HFFc6 (cell line): ENCODE measurements at regions not wholly inside any gene's neighbourhood (a gene's known extent, or its start where the extent isn't known, plus 50 kb on each side); places are given as distances from the start of the nearest gene placed in this dataset.

Source experiments
- DNase-seq: peaks from one replicate; pipeline ENCODE4 v3.0.0-alpha.2; 2018
- H3K27ac Mint-ChIP-seq: 2 replicates; pipeline ENCODE4 v1.8.0; 2020; ENCODE audit warnings: mild to moderate bottlenecking, mixed read lengths
- H3K27me3 Mint-ChIP-seq: 2 replicates; pipeline ENCODE4 v1.8.0; 2021; ENCODE audit warnings: mild to moderate bottlenecking, moderate library complexity, mixed read lengths; ENCODE audit not compliant: insufficient read depth
- H3K36me3 Mint-ChIP-seq: 2 replicates; pipeline ENCODE4 v1.8.0; 2021; ENCODE audit warnings: low read depth, mixed read lengths
- H3K4me1 Mint-ChIP-seq: 2 replicates; pipeline ENCODE4 v1.8.0; 2020; ENCODE audit warnings: low read depth, mixed read lengths
- H3K4me3 Mint-ChIP-seq: 2 replicates; pipeline ENCODE4 v1.8.0; 2020; ENCODE audit warnings: mild to moderate bottlenecking, moderate library complexity, mixed read lengths
- H3K9me3 Mint-ChIP-seq: 2 replicates; pipeline ENCODE4 v1.8.0; 2020; ENCODE audit warnings: mild to moderate bottlenecking, mixed read lengths
- TF ChIP-seq, protein P1 (sequence below): fragments of 200-600 bp; sonication (generic); IDR thresholded peaks from 2 replicates; pipeline ENCODE4 v1.5.0; 2021; ENCODE audit warnings: antibody characterized with exemption, mild to moderate bottlenecking

DNA sequence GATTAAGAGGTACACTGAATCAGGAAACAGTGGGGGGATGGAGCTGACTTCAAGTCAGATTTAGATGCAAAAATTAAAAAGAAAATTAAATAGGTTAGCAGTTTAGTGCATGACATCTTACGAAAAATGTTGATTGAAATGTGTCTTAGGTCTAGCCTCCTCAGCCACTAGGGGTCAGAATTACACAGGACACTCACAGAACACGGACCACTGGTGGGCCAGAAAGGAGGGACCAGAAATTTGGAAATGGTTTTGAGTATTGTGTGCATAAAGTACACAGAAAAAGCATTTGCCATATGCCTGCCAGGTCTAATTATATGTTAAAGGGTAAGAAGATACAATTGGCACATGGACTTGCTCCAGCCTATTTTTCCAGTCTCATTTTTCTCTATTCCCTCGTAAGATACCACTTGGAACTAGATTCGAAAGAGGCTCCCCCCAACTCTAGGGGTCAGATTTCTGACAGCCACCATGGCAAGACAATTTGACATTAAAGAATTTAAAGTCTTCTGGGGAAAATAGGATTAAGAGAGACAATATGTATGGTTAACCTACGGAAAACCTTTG, 550.2 kb upstream of the SETBP1 start:
- H3K4me3 Mint-ChIP-seq = no peak overlapping the region
- DNase-seq = no peak
- no peaks in the 10 kb centered on the region for H3K36me3 Mint-ChIP-seq
- H3K9me3 Mint-ChIP-seq = peaks cover 5% of the 10 kb centered on the region
- no peaks in the 10 kb centered on the region for H3K4me1 Mint-ChIP-seq
- TF ChIP-seq, protein P1, sequence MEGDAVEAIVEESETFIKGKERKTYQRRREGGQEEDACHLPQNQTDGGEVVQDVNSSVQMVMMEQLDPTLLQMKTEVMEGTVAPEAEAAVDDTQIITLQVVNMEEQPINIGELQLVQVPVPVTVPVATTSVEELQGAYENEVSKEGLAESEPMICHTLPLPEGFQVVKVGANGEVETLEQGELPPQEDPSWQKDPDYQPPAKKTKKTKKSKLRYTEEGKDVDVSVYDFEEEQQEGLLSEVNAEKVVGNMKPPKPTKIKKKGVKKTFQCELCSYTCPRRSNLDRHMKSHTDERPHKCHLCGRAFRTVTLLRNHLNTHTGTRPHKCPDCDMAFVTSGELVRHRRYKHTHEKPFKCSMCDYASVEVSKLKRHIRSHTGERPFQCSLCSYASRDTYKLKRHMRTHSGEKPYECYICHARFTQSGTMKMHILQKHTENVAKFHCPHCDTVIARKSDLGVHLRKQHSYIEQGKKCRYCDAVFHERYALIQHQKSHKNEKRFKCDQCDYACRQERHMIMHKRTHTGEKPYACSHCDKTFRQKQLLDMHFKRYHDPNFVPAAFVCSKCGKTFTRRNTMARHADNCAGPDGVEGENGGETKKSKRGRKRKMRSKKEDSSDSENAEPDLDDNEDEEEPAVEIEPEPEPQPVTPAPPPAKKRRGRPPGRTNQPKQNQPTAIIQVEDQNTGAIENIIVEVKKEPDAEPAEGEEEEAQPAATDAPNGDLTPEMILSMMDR = peak; percentile 70
- no peak overlapping the region for H3K27ac Mint-ChIP-seq
- no peaks in the 10 kb centered on the region for H3K27me3 Mint-ChIP-seq

DNA sequence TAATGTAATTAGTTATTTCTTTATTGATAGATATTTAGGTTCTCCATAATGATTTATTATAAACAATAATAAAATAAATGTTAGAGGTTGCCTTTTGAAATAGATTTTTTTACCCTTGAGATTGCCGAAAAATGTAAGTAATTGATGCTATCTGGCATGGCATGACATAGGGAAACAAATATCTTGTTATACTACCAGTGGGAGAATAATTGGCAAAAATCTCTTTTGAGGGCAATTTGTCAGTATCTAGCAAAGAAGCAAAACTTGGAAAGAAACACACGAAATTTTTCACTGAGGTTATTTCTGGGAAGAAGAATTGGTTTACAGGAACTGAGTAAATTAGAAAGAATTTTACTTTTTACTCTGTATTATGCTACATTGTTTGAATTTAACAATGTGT, 547.2 kb upstream of the SETBP1 start:
- H3K4me3 Mint-ChIP-seq = no peak overlapping the region
- H3K4me1 Mint-ChIP-seq = no peaks in the 10 kb centered on the region
- H3K36me3 Mint-ChIP-seq = no peaks in the 10 kb centered on the region
- H3K27me3 Mint-ChIP-seq = no peaks in the 10 kb centered on the region
- no peak overlapping the region for H3K27ac Mint-ChIP-seq
- no peak for DNase-seq
- TF ChIP-seq, protein P1 = no peak
- peaks cover 27% of the 10 kb centered on the region for H3K9me3 Mint-ChIP-seq

DNA sequence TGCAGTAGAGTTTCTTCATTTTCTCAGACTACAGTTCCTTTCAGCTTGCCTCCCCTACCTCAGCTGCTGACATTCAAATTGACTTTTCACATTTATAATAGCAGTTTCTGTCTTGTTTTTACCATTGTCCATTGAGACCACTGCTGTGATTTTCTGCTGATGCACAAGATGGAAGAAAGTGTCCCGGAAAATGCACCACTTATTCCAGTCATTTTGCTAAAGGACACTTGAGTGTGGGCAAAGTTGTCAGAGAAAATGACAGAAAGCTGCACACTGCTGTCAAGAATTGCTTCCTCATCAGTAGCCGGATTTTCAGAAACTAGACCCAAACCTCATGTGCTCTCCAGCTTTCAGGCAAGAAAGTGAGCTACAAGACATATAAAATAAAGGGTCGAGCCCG, 546.2 kb upstream of the SETBP1 start:
- Mint-ChIP-seq H3K36me3 (no peaks in the 10 kb centered on the region), H3K27ac (no peak overlapping the region), H3K4me3 (no peak overlapping the region), H3K27me3 (no peaks in the 10 kb centered on the region), H3K9me3 (peaks cover 28% of the 10 kb centered on the region), H3K4me1 (no peaks in the 10 kb centered on the region)
- DNase-seq = no peak
- TF ChIP-seq, protein P1 = no peak

DNA sequence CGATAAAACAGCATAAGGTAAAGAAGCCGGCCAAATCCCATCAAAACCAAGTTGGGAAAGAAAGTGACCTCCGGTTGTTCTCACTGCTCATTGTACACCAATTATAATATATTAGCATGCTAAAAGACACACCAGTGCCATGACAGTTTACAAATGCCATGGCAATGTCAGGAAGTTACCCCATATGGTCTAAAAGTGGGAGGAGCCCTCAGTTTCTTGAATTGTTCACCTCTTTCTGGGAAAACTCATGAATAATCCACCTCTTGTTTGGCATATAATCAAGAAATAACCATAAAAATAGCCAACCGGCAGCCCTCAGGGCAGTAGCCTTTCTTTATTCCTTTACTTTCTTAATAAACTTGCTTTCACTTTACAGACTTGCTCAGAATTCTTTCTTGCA, 544.9 kb upstream of the SETBP1 start:
- Mint-ChIP-seq H3K27ac (no peak overlapping the region), H3K9me3 (peaks cover 28% of the 10 kb centered on the region), H3K4me1 (no peaks in the 10 kb centered on the region), H3K4me3 (no peak overlapping the region), H3K36me3 (no peaks in the 10 kb centered on the region), H3K27me3 (no peaks in the 10 kb centered on the region)
- TF ChIP-seq, protein P1 = no peak
- DNase-seq = no peak

DNA sequence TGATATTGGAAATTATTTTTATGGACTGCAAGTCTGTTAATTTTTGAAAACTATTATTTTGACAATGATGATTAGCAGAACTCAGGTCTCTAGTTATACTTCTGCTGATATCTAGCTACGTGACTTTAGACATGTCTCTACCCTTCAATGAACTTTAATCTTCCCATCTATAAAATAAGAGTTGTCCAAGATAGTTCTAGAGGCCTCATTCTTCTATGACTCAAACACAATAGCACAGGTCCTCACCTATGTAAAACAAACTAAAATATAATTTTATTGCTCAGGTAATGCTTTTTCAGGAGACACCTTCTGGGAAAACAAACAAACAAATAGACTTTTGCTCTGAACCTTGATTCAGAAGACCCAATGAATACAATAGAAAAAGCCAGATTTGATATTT, 544.4 kb upstream of the SETBP1 start:
- no peaks in the 10 kb centered on the region for H3K36me3 Mint-ChIP-seq
- H3K27me3 Mint-ChIP-seq = no peaks in the 10 kb centered on the region
- H3K27ac Mint-ChIP-seq = no peak overlapping the region
- no peak for DNase-seq
- no peaks in the 10 kb centered on the region for H3K4me1 Mint-ChIP-seq
- peaks cover 28% of the 10 kb centered on the region for H3K9me3 Mint-ChIP-seq
- no peak overlapping the region for H3K4me3 Mint-ChIP-seq
- TF ChIP-seq, protein P1 = no peak

DNA sequence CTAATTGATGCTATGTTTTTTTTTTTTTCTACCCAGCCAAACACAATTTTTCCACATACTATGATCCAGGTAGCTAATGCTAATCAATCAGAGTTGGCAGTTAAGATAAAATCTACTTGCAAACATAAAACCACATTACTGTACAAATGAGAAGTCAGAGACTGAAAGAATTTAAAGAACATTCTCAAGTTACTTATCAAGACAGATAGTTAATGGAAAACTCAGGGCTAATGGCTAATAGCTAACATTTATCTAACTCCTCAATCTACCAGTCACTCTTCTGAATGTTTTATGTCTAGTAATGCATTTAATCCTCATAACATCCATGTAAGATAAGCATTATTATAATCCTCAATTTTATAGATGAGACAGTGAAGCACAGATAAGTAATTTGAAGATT, 537.6 kb upstream of the SETBP1 start:
- Mint-ChIP-seq H3K27me3 (no peaks in the 10 kb centered on the region), H3K4me1 (no peaks in the 10 kb centered on the region), H3K36me3 (no peaks in the 10 kb centered on the region), H3K9me3 (peaks cover 22% of the 10 kb centered on the region), H3K4me3 (no peak overlapping the region), H3K27ac (no peak overlapping the region)
- TF ChIP-seq, protein P1 = no peak
- no peak for DNase-seq
